HFFc6 (cell line): ENCODE measurements at regions not wholly inside any gene's neighbourhood (a gene's known extent, or its start where the extent isn't known, plus 50 kb on each side); places are given as distances from the start of the nearest gene placed in this dataset.

Experiments
- DNase-seq: peaks from one replicate; pipeline ENCODE4 v3.0.0-alpha.2; 2018
- H3K27ac Mint-ChIP-seq: 2 replicates; pipeline ENCODE4 v1.8.0; 2020; ENCODE audit warnings: mild to moderate bottlenecking, mixed read lengths
- H3K27me3 Mint-ChIP-seq: 2 replicates; pipeline ENCODE4 v1.8.0; 2021; ENCODE audit warnings: mild to moderate bottlenecking, moderate library complexity, mixed read lengths; ENCODE audit not compliant: insufficient read depth
- H3K36me3 Mint-ChIP-seq: 2 replicates; pipeline ENCODE4 v1.8.0; 2021; ENCODE audit warnings: low read depth, mixed read lengths
- H3K4me1 Mint-ChIP-seq: 2 replicates; pipeline ENCODE4 v1.8.0; 2020; ENCODE audit warnings: low read depth, mixed read lengths
- H3K4me3 Mint-ChIP-seq: 2 replicates; pipeline ENCODE4 v1.8.0; 2020; ENCODE audit warnings: mild to moderate bottlenecking, moderate library complexity, mixed read lengths
- H3K9me3 Mint-ChIP-seq: 2 replicates; pipeline ENCODE4 v1.8.0; 2020; ENCODE audit warnings: mild to moderate bottlenecking, mixed read lengths
- CTCF ChIP-seq: fragments of 200-600 bp; sonication (generic); IDR thresholded peaks from 2 replicates; pipeline ENCODE4 v1.5.0; 2021; ENCODE audit warnings: antibody characterized with exemption, mild to moderate bottlenecking

GRCh38 chr7:67854221-67855178 lies 857.9 kb downstream of the TYW1 start:
- Mint-ChIP-seq H3K4me1 (no peaks in the 10 kb centered on the region), H3K27ac (no peak overlapping the region), H3K4me3 (no peak overlapping the region), H3K36me3 (no peaks in the 10 kb centered on the region), H3K27me3 (peaks cover 2% of the 10 kb centered on the region), H3K9me3 (peaks cover 36% of the 10 kb centered on the region)
- no peak for TF ChIP-seq CTCF
- no peak for DNase-seq

- Mint-ChIP-seq H3K27me3 (peaks cover 2% of the 10 kb centered on the region), H3K4me1 (no peaks in the 10 kb centered on the region), H3K4me3 (no peak overlapping the region), H3K36me3 (no peaks in the 10 kb centered on the region), H3K27ac (no peak overlapping the region), H3K9me3 (peaks cover 42% of the 10 kb centered on the region)
- no peak for TF ChIP-seq CTCF
- DNase-seq: no peak
Measured at GRCh38 chr7:67855322-67855721, 858.7 kb downstream of the TYW1 start.

- Mint-ChIP-seq H3K4me3 (no peak overlapping the region), H3K9me3 (peaks cover 42% of the 10 kb centered on the region), H3K4me1 (no peaks in the 10 kb centered on the region), H3K27me3 (peaks cover 2% of the 10 kb centered on the region), H3K36me3 (no peaks in the 10 kb centered on the region), H3K27ac (no peak overlapping the region)
- DNase-seq: no peak
- no peak for TF ChIP-seq CTCF
Measured at GRCh38 chr7:67856046-67856445, 859.4 kb downstream of the TYW1 start.

- Mint-ChIP-seq H3K27ac (no peak overlapping the region), H3K4me3 (no peak overlapping the region), H3K27me3 (peaks cover 2% of the 10 kb centered on the region), H3K4me1 (no peaks in the 10 kb centered on the region), H3K36me3 (no peaks in the 10 kb centered on the region), H3K9me3 (peaks cover 50% of the 10 kb centered on the region)
- DNase-seq: no peak
- TF ChIP-seq CTCF: no peak
Measured at GRCh38 chr7:67857698-67858097, 861.1 kb downstream of the TYW1 start.

GRCh38 chr7:67858931-67859330 lies 862.3 kb downstream of the TYW1 start:
- no peak for TF ChIP-seq CTCF
- Mint-ChIP-seq H3K4me1 (no peaks in the 10 kb centered on the region), H3K27me3 (peaks cover 2% of the 10 kb centered on the region), H3K36me3 (no peaks in the 10 kb centered on the region), H3K4me3 (no peak overlapping the region), H3K27ac (no peak overlapping the region), H3K9me3 (peaks cover 53% of the 10 kb centered on the region)
- DNase-seq: no peak
